ENCODE measurements at regions not wholly inside any gene's neighbourhood (a gene's known extent, or its start where the extent isn't known, plus 50 kb on each side); places are given as distances from the start of the nearest gene placed in this dataset.

DNA sequence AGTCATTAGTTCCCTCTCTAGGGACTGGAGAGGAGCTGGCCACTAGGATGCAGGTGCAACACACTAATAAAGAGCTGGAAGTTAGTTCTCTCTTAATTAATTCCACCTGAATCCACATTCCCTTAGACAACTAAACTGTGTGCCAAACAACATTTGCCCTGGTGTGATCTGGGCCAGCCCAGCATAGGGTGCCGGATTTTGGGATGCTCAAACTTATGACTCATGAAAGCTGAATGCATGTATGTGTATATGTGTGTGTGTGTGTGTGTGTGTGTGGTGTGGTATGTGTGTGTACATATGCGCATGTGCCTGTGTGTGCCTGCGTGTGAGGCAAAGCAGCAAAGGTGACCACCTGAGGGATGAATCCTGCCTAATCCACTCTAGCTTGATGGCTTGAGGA, 110.7 kb downstream of the EHF start:
- DNase-seq (ENCODE audit: low read depth, low spot score): no peak
- intact Hi-C loops (cut with micrococcal nuclease; ENCODE audit: unreplicated experiment): no loop called here
- CTCF ChIA-PET: no interaction called here

DNA sequence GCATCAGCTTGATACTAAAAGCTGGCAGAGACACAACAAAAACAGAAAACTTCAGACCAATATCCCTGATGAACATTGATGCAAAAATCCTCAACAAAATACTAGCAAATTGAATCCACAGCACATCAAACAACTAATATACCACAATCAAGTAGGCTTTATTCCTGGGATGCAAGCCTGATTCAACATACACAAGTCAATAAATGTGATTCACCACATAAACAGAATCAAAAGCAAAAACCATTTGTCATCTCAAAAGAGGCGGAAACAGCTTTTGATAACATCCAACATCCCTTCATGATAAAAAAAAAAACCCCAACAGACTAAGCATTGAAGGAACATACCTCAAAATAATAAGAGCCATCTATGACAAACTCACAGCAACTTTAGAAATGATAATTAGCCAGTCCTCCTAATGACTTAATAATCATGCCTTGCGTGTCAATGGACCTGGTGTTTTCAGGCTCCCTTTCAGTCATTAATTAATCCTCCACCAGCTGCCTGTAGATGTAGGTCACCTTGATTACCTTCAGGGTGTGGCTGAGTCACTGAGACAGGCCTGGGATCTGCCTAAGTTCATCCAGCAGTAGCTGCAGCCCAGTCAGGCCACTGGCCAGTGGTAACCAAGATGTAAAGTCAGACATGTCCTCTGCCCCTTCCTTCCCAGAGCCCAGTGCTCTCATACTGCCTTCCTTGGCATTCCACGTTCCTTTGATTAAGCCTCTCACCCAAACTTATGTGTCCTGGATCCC, 109.8 kb downstream of the EHF start:
- in situ Hi-C loops (cut with HindIII; ENCODE audit: low pct_unique_long_range_greater_than_20kb, low sequenced_read_pairs): no loop called here
- H3K27me3 ChIP-seq (ENCODE audit: control insufficient read depth, insufficient read depth, low read length): no peaks in the 10 kb centered on the region
- no TSS peak for BruUV-seq (replicated peaks)
- ATAC-seq (no peak), DNase-seq (ENCODE audit: low read depth, low spot score) (no peak)
- H3K4me3 ChIP-seq (ENCODE audit: low read depth in 2 of 2, low read length in 2 of 2): no peak overlapping the region
- no peaks in the 10 kb centered on the region for H3K9me3 ChIP-seq (ENCODE audit: control insufficient read depth, insufficient read depth, low read depth, low read length)
- no peaks in the 10 kb centered on the region for H3K36me3 ChIP-seq (ENCODE audit: control insufficient read depth, insufficient read depth, low read length)
- intact Hi-C loops (cut with micrococcal nuclease; ENCODE audit: unreplicated experiment): no loop called here
- ChIA-PET CTCF (no interaction called here), POLR2A (no interaction called here)
- TF ChIP-seq POLR2AphosphoS5 (IDR thresholded peaks at IDR 0.05; ENCODE audit: low read depth, low read length) (no peak), SIN3A (IDR thresholded peaks at IDR 0.05; ENCODE audit: borderline replicate concordance, insufficient read depth, low read depth, low read length) (no peak)
- TF ChIP-seq, protein P1, sequence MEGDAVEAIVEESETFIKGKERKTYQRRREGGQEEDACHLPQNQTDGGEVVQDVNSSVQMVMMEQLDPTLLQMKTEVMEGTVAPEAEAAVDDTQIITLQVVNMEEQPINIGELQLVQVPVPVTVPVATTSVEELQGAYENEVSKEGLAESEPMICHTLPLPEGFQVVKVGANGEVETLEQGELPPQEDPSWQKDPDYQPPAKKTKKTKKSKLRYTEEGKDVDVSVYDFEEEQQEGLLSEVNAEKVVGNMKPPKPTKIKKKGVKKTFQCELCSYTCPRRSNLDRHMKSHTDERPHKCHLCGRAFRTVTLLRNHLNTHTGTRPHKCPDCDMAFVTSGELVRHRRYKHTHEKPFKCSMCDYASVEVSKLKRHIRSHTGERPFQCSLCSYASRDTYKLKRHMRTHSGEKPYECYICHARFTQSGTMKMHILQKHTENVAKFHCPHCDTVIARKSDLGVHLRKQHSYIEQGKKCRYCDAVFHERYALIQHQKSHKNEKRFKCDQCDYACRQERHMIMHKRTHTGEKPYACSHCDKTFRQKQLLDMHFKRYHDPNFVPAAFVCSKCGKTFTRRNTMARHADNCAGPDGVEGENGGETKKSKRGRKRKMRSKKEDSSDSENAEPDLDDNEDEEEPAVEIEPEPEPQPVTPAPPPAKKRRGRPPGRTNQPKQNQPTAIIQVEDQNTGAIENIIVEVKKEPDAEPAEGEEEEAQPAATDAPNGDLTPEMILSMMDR (IDR thresholded peaks at IDR 0.05): no peak
- TF ChIP-seq, protein P2, sequence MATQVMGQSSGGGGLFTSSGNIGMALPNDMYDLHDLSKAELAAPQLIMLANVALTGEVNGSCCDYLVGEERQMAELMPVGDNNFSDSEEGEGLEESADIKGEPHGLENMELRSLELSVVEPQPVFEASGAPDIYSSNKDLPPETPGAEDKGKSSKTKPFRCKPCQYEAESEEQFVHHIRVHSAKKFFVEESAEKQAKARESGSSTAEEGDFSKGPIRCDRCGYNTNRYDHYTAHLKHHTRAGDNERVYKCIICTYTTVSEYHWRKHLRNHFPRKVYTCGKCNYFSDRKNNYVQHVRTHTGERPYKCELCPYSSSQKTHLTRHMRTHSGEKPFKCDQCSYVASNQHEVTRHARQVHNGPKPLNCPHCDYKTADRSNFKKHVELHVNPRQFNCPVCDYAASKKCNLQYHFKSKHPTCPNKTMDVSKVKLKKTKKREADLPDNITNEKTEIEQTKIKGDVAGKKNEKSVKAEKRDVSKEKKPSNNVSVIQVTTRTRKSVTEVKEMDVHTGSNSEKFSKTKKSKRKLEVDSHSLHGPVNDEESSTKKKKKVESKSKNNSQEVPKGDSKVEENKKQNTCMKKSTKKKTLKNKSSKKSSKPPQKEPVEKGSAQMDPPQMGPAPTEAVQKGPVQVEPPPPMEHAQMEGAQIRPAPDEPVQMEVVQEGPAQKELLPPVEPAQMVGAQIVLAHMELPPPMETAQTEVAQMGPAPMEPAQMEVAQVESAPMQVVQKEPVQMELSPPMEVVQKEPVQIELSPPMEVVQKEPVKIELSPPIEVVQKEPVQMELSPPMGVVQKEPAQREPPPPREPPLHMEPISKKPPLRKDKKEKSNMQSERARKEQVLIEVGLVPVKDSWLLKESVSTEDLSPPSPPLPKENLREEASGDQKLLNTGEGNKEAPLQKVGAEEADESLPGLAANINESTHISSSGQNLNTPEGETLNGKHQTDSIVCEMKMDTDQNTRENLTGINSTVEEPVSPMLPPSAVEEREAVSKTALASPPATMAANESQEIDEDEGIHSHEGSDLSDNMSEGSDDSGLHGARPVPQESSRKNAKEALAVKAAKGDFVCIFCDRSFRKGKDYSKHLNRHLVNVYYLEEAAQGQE (IDR thresholded peaks at IDR 0.05; ENCODE audit: insufficient read depth in 1 of 2, low read depth in 2 of 2, low read length in 1 of 2): no peak
- H3K27ac ChIP-seq (ENCODE audit: low read length): no peak overlapping the region
- no peaks in the 10 kb centered on the region for H3K4me1 ChIP-seq (ENCODE audit: control insufficient read depth, insufficient read depth, low read length)

More for the DNA sequence above, 110.7 kb downstream of the EHF start:
- H3K27me3 ChIP-seq (ENCODE audit: control insufficient read depth, insufficient read depth, low read length): no peaks in the 10 kb centered on the region
- BruUV-seq (replicated peaks): no TSS peak
- no peak overlapping the region for H3K27ac ChIP-seq (ENCODE audit: low read length)
- H3K9me3 ChIP-seq (ENCODE audit: control insufficient read depth, insufficient read depth, low read depth, low read length): no peaks in the 10 kb centered on the region
- POLR2A ChIA-PET: no interaction called here
- no peak for ATAC-seq
- H3K4me3 ChIP-seq (ENCODE audit: low read depth in 2 of 2, low read length in 2 of 2): no peak overlapping the region
- no peak for TF ChIP-seq POLR2AphosphoS5 (IDR thresholded peaks at IDR 0.05; ENCODE audit: low read depth, low read length)
- TF ChIP-seq, protein P1 (IDR thresholded peaks at IDR 0.05): no peak
- TF ChIP-seq TCF7L2 (IDR thresholded peaks at IDR 0.05; ENCODE audit: low read depth, low read length): no peak
- TF ChIP-seq, protein P2 (IDR thresholded peaks at IDR 0.05; ENCODE audit: insufficient read depth in 1 of 2, low read depth in 2 of 2, low read length in 1 of 2): no peak
- no peak for TF ChIP-seq SIN3A (IDR thresholded peaks at IDR 0.05; ENCODE audit: borderline replicate concordance, insufficient read depth, low read depth, low read length)
- in situ Hi-C loops (cut with HindIII; ENCODE audit: low pct_unique_long_range_greater_than_20kb, low sequenced_read_pairs): no loop called here
- no peaks in the 10 kb centered on the region for H3K36me3 ChIP-seq (ENCODE audit: control insufficient read depth, insufficient read depth, low read length)
- H3K4me1 ChIP-seq (ENCODE audit: control insufficient read depth, insufficient read depth, low read length): no peaks in the 10 kb centered on the region

Data from Panc1 (cell line).